ENCODE measurements at regions not wholly inside any gene's neighbourhood (a gene's known extent, or its start where the extent isn't known, plus 50 kb on each side); places are given as distances from the start of the nearest gene placed in this dataset.

GRCh38 chr20:60263725-60264709 is 305.8 kb downstream of the CDH26 start:
- DNase-seq = no peak
- no peaks in the 10 kb centered on the region for H3K27me3 Mint-ChIP-seq (ENCODE audit: low read depth)
- H3K36me3 Mint-ChIP-seq (ENCODE audit: low read depth) = no peaks in the 10 kb centered on the region
- no peak overlapping the region for H3K4me3 Mint-ChIP-seq
- intact Hi-C loops (cut with micrococcal nuclease) = loop anchor here (1.0 to 5.0 kb wide), 4 partner anchors 52 to 315 kb away; no protein-coding TSS in a partner anchor
- H3K4me1 Mint-ChIP-seq (ENCODE audit: low read depth) = peaks cover 11% of the 10 kb centered on the region
- no peak overlapping the region for H3K27ac Mint-ChIP-seq
- no peaks in the 10 kb centered on the region for H3K9me3 Mint-ChIP-seq
- CTCF ChIA-PET = interaction anchor here (0.6 to 4.3 kb wide), 8 partner anchors 13 to 1382 kb away, joined by 3 to 35 read pairs (median 3); no protein-coding TSS in a partner anchor

- CTCF ChIA-PET = no interaction called here
Observed at GRCh38 chr20:60266177-60266823, 308.1 kb downstream of the CDH26 start.

GRCh38 chr20:60268491-60268890 is 310.3 kb downstream of the CDH26 start:
- H3K9me3 Mint-ChIP-seq = no peaks in the 10 kb centered on the region
- H3K36me3 Mint-ChIP-seq (ENCODE audit: low read depth) = no peaks in the 10 kb centered on the region
- H3K27me3 Mint-ChIP-seq (ENCODE audit: low read depth) = peaks cover 7% of the 10 kb centered on the region
- H3K4me1 Mint-ChIP-seq (ENCODE audit: low read depth) = peaks cover 11% of the 10 kb centered on the region
- CTCF ChIA-PET = no interaction called here
- intact Hi-C loops (cut with micrococcal nuclease) = no loop called here
- no peak for DNase-seq
- no peak overlapping the region for H3K27ac Mint-ChIP-seq
- no peak overlapping the region for H3K4me3 Mint-ChIP-seq

More at GRCh38 chr20:60266177-60266823, 308.1 kb downstream of the CDH26 start:
- Mint-ChIP-seq H3K4me1 (ENCODE audit: low read depth) (peaks cover 11% of the 10 kb centered on the region), H3K9me3 (no peaks in the 10 kb centered on the region), H3K27ac (no peak overlapping the region), H3K27me3 (ENCODE audit: low read depth) (peaks cover 4% of the 10 kb centered on the region), H3K4me3 (no peak overlapping the region), H3K36me3 (ENCODE audit: low read depth) (no peaks in the 10 kb centered on the region)
- DNase-seq = peak; percentile 17
- intact Hi-C loops (cut with micrococcal nuclease) = no loop called here

DNA sequence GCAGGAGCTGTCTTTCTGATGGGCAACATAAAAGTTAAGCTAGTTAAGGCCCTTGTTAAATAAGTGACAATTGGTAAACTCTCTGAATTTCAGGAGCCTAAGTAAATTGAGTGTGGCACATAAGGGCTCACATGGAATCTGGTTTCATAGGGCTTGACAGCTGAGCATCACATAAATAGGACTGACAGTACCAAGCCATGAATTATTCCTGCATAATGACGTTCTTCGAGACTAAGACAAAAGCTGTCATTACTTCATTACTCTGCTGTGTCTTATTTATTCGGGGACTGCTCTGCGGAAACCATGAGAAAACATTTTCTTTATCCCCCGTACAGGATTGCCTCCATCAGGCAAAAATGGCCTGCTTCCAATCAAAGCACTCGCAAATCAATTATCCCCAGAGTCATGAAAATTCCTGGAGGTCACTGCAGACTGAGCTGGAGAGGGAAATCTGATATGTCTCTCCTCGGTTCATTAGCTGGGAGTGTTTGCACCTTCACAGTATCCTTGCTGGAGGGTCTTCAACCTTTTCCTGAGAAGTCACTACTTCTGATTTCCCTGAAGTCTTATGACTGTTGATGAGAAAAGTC is 311.4 kb downstream of the CDH26 start:
- H3K27ac Mint-ChIP-seq = no peak overlapping the region
- no peaks in the 10 kb centered on the region for H3K36me3 Mint-ChIP-seq (ENCODE audit: low read depth)
- peaks cover 11% of the 10 kb centered on the region for H3K27me3 Mint-ChIP-seq (ENCODE audit: low read depth)
- DNase-seq = no peak
- no peak overlapping the region for H3K4me3 Mint-ChIP-seq
- no peaks in the 10 kb centered on the region for H3K9me3 Mint-ChIP-seq
- intact Hi-C loops (cut with micrococcal nuclease) = no loop called here
- CTCF ChIA-PET = no interaction called here
- H3K4me1 Mint-ChIP-seq (ENCODE audit: low read depth) = peaks cover 11% of the 10 kb centered on the region

DNA sequence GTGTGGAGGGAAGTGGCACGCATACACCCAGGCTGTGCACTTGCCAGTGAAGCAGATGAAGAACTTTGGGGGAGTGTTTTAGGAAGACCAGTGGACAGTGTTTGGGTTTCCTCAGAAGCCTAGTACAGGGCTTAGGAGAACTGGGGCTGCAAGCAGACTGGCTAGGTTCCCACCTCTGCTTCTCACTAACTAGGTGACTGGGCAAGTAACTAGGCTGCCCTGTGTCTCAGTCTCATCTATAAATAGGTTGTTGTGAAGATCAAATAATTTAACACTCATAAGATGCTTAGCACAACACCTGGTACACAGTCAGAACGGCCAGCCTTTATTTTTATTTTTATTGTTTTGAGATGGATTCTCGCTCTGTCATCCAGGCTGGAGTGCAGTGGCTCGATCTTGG is 312.1 kb downstream of the CDH26 start:
- Mint-ChIP-seq H3K4me1 (ENCODE audit: low read depth) (peaks cover 11% of the 10 kb centered on the region), H3K27ac (no peak overlapping the region), H3K36me3 (ENCODE audit: low read depth) (no peaks in the 10 kb centered on the region), H3K9me3 (no peaks in the 10 kb centered on the region), H3K27me3 (ENCODE audit: low read depth) (peaks cover 11% of the 10 kb centered on the region), H3K4me3 (no peak overlapping the region)
- DNase-seq = no peak
- intact Hi-C loops (cut with micrococcal nuclease) = no loop called here
- CTCF ChIA-PET = no interaction called here

DNA sequence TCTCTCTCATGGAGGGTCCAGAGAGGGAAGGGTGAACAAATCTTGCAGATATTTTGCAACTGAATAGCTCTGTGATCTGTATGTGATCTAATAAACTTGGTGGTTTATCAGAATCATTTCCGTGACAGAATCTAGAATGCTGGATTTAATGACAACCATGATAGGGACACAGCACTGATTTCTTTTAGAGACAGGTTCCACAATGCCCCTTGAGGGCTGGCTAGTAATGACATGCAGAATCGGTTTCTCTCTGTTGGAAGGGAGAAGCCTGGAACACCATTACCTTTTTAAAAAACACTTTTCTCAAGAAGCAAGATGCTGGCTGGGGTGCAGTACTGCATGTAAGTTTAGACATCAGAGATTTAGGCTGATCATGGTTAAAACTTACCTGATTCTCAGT is 313.4 kb downstream of the CDH26 start:
- DNase-seq = no peak
- CTCF ChIA-PET = interaction anchor here (0.6 kb wide), 1 partner anchor 42 kb away, joined by 4 read pairs; no protein-coding TSS in a partner anchor
- H3K27ac Mint-ChIP-seq = no peak overlapping the region
- no peaks in the 10 kb centered on the region for H3K4me1 Mint-ChIP-seq (ENCODE audit: low read depth)
- intact Hi-C loops (cut with micrococcal nuclease) = no loop called here
- no peaks in the 10 kb centered on the region for H3K36me3 Mint-ChIP-seq (ENCODE audit: low read depth)
- H3K9me3 Mint-ChIP-seq = no peaks in the 10 kb centered on the region
- no peak overlapping the region for H3K4me3 Mint-ChIP-seq
- H3K27me3 Mint-ChIP-seq (ENCODE audit: low read depth) = peaks cover 11% of the 10 kb centered on the region

GRCh38 chr20:60272790-60273189 is 314.6 kb downstream of the CDH26 start:
- Mint-ChIP-seq H3K4me1 (ENCODE audit: low read depth) (no peaks in the 10 kb centered on the region), H3K27me3 (ENCODE audit: low read depth) (peaks cover 11% of the 10 kb centered on the region), H3K4me3 (no peak overlapping the region), H3K36me3 (ENCODE audit: low read depth) (no peaks in the 10 kb centered on the region), H3K27ac (no peak overlapping the region), H3K9me3 (no peaks in the 10 kb centered on the region)
- CTCF ChIA-PET = no interaction called here
- intact Hi-C loops (cut with micrococcal nuclease) = no loop called here
- DNase-seq = no peak

- H3K9me3 Mint-ChIP-seq = no peaks in the 10 kb centered on the region
- CTCF ChIA-PET = no interaction called here
- no peaks in the 10 kb centered on the region for H3K4me1 Mint-ChIP-seq (ENCODE audit: low read depth)
- H3K27ac Mint-ChIP-seq = no peak overlapping the region
- intact Hi-C loops (cut with micrococcal nuclease) = no loop called here
- H3K27me3 Mint-ChIP-seq (ENCODE audit: low read depth) = peaks cover 15% of the 10 kb centered on the region
- DNase-seq = no peak
- H3K36me3 Mint-ChIP-seq (ENCODE audit: low read depth) = no peaks in the 10 kb centered on the region
- H3K4me3 Mint-ChIP-seq = no peak overlapping the region
Observed at GRCh38 chr20:60274717-60275116, 316.5 kb downstream of the CDH26 start.

GRCh38 chr20:60281295-60281694 is 323.1 kb downstream of the CDH26 start:
- intact Hi-C loops (cut with micrococcal nuclease) = no loop called here
- H3K36me3 Mint-ChIP-seq (ENCODE audit: low read depth) = peaks cover 1% of the 10 kb centered on the region
- DNase-seq = no peak
- CTCF ChIA-PET = no interaction called here
- peaks cover 5% of the 10 kb centered on the region for H3K27me3 Mint-ChIP-seq (ENCODE audit: low read depth)
- no peaks in the 10 kb centered on the region for H3K4me1 Mint-ChIP-seq (ENCODE audit: low read depth)
- no peak overlapping the region for H3K4me3 Mint-ChIP-seq
- no peak overlapping the region for H3K27ac Mint-ChIP-seq
- peaks cover 8% of the 10 kb centered on the region for H3K9me3 Mint-ChIP-seq

DNA sequence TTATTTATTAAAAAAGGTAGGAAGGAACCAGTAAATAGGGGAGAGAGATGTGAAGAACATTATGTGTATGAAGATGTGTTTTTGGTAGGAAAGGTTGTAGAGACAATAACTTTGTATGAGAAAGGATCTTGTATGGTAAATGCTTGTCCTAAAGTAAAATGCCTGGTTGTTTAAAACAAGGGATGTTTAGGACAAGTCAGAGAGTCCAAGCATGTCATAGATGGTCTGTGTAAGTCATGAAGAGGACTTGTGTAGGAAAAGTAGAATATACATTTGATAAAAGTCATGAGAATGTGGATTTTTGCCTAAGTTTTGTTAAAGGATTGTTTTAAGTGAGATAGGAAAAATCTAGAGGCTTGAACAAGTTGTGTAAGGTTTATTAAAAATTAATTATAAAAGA is 325.1 kb downstream of the CDH26 start:
- CTCF ChIA-PET = no interaction called here
- Mint-ChIP-seq H3K4me1 (ENCODE audit: low read depth) (no peaks in the 10 kb centered on the region), H3K9me3 (peaks cover 11% of the 10 kb centered on the region), H3K27me3 (ENCODE audit: low read depth) (peaks cover 7% of the 10 kb centered on the region), H3K4me3 (no peak overlapping the region), H3K27ac (no peak overlapping the region), H3K36me3 (ENCODE audit: low read depth) (peaks cover 1% of the 10 kb centered on the region)
- intact Hi-C loops (cut with micrococcal nuclease) = no loop called here
- DNase-seq = no peak

- no peak overlapping the region for H3K27ac Mint-ChIP-seq
- no peak for DNase-seq
- CTCF ChIA-PET = no interaction called here
- peaks cover 11% of the 10 kb centered on the region for H3K36me3 Mint-ChIP-seq (ENCODE audit: low read depth)
- H3K4me1 Mint-ChIP-seq (ENCODE audit: low read depth) = no peaks in the 10 kb centered on the region
- H3K4me3 Mint-ChIP-seq = no peak overlapping the region
- peaks cover 3% of the 10 kb centered on the region for H3K27me3 Mint-ChIP-seq (ENCODE audit: low read depth)
- peaks cover 30% of the 10 kb centered on the region for H3K9me3 Mint-ChIP-seq
- intact Hi-C loops (cut with micrococcal nuclease) = no loop called here
Observed at GRCh38 chr20:60286764-60287163, 328.5 kb downstream of the CDH26 start.

DNA sequence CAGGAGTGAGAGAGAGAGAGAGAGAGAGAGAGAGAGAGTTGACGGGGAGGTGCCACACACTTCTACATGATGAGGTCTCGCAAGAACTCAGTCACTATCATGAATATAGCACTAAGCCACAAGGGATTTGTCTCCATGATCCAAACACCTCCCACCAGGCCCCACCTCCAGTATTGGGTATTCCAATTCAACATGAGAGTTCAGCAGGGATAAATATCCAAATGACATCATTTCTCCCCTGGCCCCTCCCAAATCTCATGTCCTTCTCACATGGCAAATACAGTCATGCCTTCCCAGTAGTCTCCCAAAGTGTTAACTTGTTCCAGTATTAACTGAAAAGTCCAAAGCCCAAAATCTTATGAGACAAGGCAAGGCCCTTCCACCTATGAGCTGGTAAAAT is 330.7 kb downstream of the CDH26 start:
- CTCF ChIA-PET = no interaction called here
- DNase-seq = no peak
- peaks cover 29% of the 10 kb centered on the region for H3K9me3 Mint-ChIP-seq
- no peak overlapping the region for H3K4me3 Mint-ChIP-seq
- peaks cover 10% of the 10 kb centered on the region for H3K36me3 Mint-ChIP-seq (ENCODE audit: low read depth)
- intact Hi-C loops (cut with micrococcal nuclease) = no loop called here
- H3K27ac Mint-ChIP-seq = no peak overlapping the region
- H3K4me1 Mint-ChIP-seq (ENCODE audit: low read depth) = no peaks in the 10 kb centered on the region
- H3K27me3 Mint-ChIP-seq (ENCODE audit: low read depth) = peaks cover 3% of the 10 kb centered on the region

All from activated naive CD4-positive, alpha-beta T cell treated with anti-CD3 and anti-CD28 coated beads for 36 hours (primary cell).